GM23338 (cell line): ENCODE measurements at regions not wholly inside any gene's neighbourhood (a gene's known extent, or its start where the extent isn't known, plus 50 kb on each side); places are given as distances from the start of the nearest gene placed in this dataset.

Experiments used
- ATAC-seq: fragments of 200-7000 bp; cut with Tn5 transposase; 3 replicates; pipeline ENCODE4 v1.9.1; 2020
- DNase-seq: peaks from one replicate; pipeline ENCODE4 v3.0.0-alpha.2; 2015; ENCODE audit warnings: low spot score
- H2AFZ ChIP-seq: fragments of 200-600 bp; sonication (generic); 2 replicates; pipeline ENCODE4 v1.8.0; 2016; ENCODE audit warnings: antibody characterized with exemption, mild to moderate bottlenecking, moderate library complexity
- H3F3A ChIP-seq: fragments of 200-600 bp; sonication (generic); replicated peaks from 2 replicates; pipeline ENCODE4 v1.8.0; 2017; ENCODE audit warnings: antibody characterized with exemption, mixed run types, low read depth
- H3K27ac ChIP-seq: fragments of 200-600 bp; sonication (generic); 2 replicates; pipeline ENCODE4 v1.6.1; 2016; ENCODE audit warnings: low read depth
- H3K27me3 ChIP-seq: fragments of 200-600 bp; sonication (generic); 2 replicates; pipeline ENCODE4 v1.8.0; 2016; ENCODE audit warnings: mild to moderate bottlenecking, mixed run types, moderate library complexity; ENCODE audit not compliant: insufficient read depth
- H3K36me3 ChIP-seq: fragments of 200-600 bp; sonication (generic); 2 replicates; pipeline ENCODE4 v1.8.0; 2016; ENCODE audit warnings: mild to moderate bottlenecking; ENCODE audit not compliant: insufficient read depth
- H3K4me1 ChIP-seq: fragments of 200-600 bp; sonication (generic); 2 replicates; pipeline ENCODE4 v1.8.0; 2016; ENCODE audit warnings: mild to moderate bottlenecking, moderate library complexity; ENCODE audit not compliant: insufficient read depth
- H3K4me2 ChIP-seq: fragments of 200-600 bp; sonication (generic); 2 replicates; pipeline ENCODE4 v1.7.1; 2017; ENCODE audit warnings: mixed run types
- H3K4me3 ChIP-seq: fragments of 200-600 bp; sonication (generic); 2 replicates; pipeline ENCODE4 v1.6.1; 2016; ENCODE audit warnings: mixed run types
- H3K79me2 ChIP-seq: fragments of 200-600 bp; sonication (generic); replicated peaks from 2 replicates; pipeline ENCODE4 v1.8.0; 2017; ENCODE audit warnings: mild to moderate bottlenecking; ENCODE audit not compliant: insufficient read depth
- H3K9me2 ChIP-seq: fragments of 200-600 bp; sonication (generic); 2 replicates; pipeline ENCODE4 v1.8.0; 2017; ENCODE audit not compliant: insufficient read depth
- H4K20me1 ChIP-seq: fragments of 200-600 bp; sonication (generic); replicated peaks from 2 replicates; pipeline ENCODE4 v1.8.0; 2017; ENCODE audit warnings: mild to moderate bottlenecking; ENCODE audit not compliant: insufficient read depth
- H3K27ac Mint-ChIP-seq: 2 replicates; pipeline ENCODE4 v1.8.0; 2020; ENCODE audit warnings: inconsistent platforms, mild to moderate bottlenecking, moderate library complexity, mixed read lengths
- H3K27me3 Mint-ChIP-seq: 3 replicates; pipeline ENCODE4 v1.8.0; 2022; ENCODE audit warnings: low read depth, mild to moderate bottlenecking, moderate library complexity, mixed read lengths, inconsistent platforms; ENCODE audit not compliant: insufficient read depth, poor library complexity
- H3K36me3 Mint-ChIP-seq: 3 replicates; pipeline ENCODE4 v1.8.0; 2021; ENCODE audit warnings: low read depth, mild to moderate bottlenecking, inconsistent platforms, moderate library complexity, mixed read lengths
- H3K4me1 Mint-ChIP-seq: 3 replicates; pipeline ENCODE4 v1.8.0; 2020; ENCODE audit warnings: mild to moderate bottlenecking, inconsistent platforms, mixed read lengths
- H3K4me3 Mint-ChIP-seq: 3 replicates; pipeline ENCODE4 v1.8.0; 2021; ENCODE audit warnings: moderate library complexity, mild to moderate bottlenecking, inconsistent platforms, mixed read lengths
- H3K9me3 Mint-ChIP-seq: 3 replicates; pipeline ENCODE4 v1.8.0; 2020; ENCODE audit warnings: moderate library complexity, mild to moderate bottlenecking, inconsistent platforms, mixed read lengths
- CREB1 ChIP-seq: fragments of 250-450 bp; sonication (Bioruptor Pico); IDR thresholded peaks from 2 replicates; pipeline ENCODE4 v1.5.0; 2020; ENCODE audit warnings: low read depth, mild to moderate bottlenecking, moderate library complexity
- CTCF ChIP-seq, 2 experiments: fragments of 200-600 bp in 1 of 2; sonication (generic) in 1 of 2; conservative IDR thresholded peaks; 2 replicates each; pipeline versions ENCODE4 v1.5.1 to v1.6.1; 2016 to 2017; ENCODE audit warnings: antibody characterized with exemption in 2 of 2, low read depth in 2 of 2, mild to moderate bottlenecking in 2 of 2, moderate library complexity in 1 of 2
- ETS1 ChIP-seq: IDR thresholded peaks from 2 replicates; pipeline ENCODE4 v1.6.1; 2016; ENCODE audit warnings: antibody characterized with exemption
- EZH2phosphoT487 ChIP-seq: fragments of 200-600 bp; sonication (generic); IDR thresholded peaks from one replicate; pipeline ENCODE4 v1.8.1; 2018; ENCODE audit warnings: antibody characterized with exemption; ENCODE audit not compliant: unreplicated experiment
- JUNB ChIP-seq: IDR thresholded peaks from one replicate; pipeline ENCODE4 v1.6.1; 2016; ENCODE audit warnings: antibody characterized with exemption; ENCODE audit not compliant: unreplicated experiment
- NANOG ChIP-seq: IDR thresholded peaks from 2 replicates; pipeline ENCODE4 v1.6.1; 2016; ENCODE audit warnings: antibody characterized with exemption, borderline replicate concordance
- POLR2AphosphoS5 ChIP-seq: IDR thresholded peaks from 2 replicates; pipeline ENCODE4 v1.6.1; 2016; ENCODE audit warnings: antibody characterized with exemption, low read depth
- REST ChIP-seq: IDR thresholded peaks from one replicate; pipeline ENCODE4 v1.6.1; 2018; ENCODE audit warnings: antibody characterized with exemption; ENCODE audit not compliant: unreplicated experiment
- STAT1 ChIP-seq: IDR thresholded peaks from one replicate; pipeline ENCODE4 v1.6.1; 2016; ENCODE audit warnings: antibody characterized with exemption; ENCODE audit not compliant: unreplicated experiment
- ZNF114 ChIP-seq: fragments of 250-450 bp; sonication (Bioruptor Pico); IDR thresholded peaks from 2 replicates; pipeline ENCODE4 v1.5.0; 2020; ENCODE audit warnings: mild to moderate bottlenecking, moderate library complexity
- ZNF331 ChIP-seq: fragments of 250-450 bp; sonication (Bioruptor Pico); IDR thresholded peaks from 2 replicates; pipeline ENCODE4 v1.5.0; 2020; ENCODE audit warnings: low read depth, mild to moderate bottlenecking, moderate library complexity

GRCh38 chr5:125401724-125402622 lies 655.5 kb upstream of the ZNF608 start:
- no peak overlapping the region for H2AFZ ChIP-seq
- H3K4me3 Mint-ChIP-seq: no peak overlapping the region
- no peak overlapping the region for H3K4me2 ChIP-seq
- no peak for TF ChIP-seq JUNB
- no peak for TF ChIP-seq CREB1 (CRISPR knock-in tag)
- no peak for TF ChIP-seq ETS1
- no peak for TF ChIP-seq CTCF (conservative IDR thresholded peaks at IDR 0.05; ENCODE audit: low read depth in 2 of 2)
- TF ChIP-seq ZNF331 (CRISPR knock-in tag): no peak
- no peak for TF ChIP-seq EZH2phosphoT487
- TF ChIP-seq REST: no peak
- no peak for TF ChIP-seq STAT1
- no peak for TF ChIP-seq POLR2AphosphoS5
- no peak for TF ChIP-seq NANOG
- TF ChIP-seq ZNF114 (CRISPR knock-in tag): no peak
- H3K27ac ChIP-seq: no peak overlapping the region
- H3K36me3 Mint-ChIP-seq: peaks cover 12% of the 10 kb centered on the region; the same call in 2 of the 3 replicates
- no peaks in the 10 kb centered on the region for H4K20me1 ChIP-seq
- H3K4me3 ChIP-seq: no peak overlapping the region
- no peak overlapping the region for H3K27ac Mint-ChIP-seq
- H3F3A ChIP-seq: no peaks in the 10 kb centered on the region
- peaks cover 6% of the 10 kb centered on the region; the same call in 2 of the 3 replicates for H3K4me1 Mint-ChIP-seq
- H3K4me1 ChIP-seq: 0 out of 2 replicates have a peak, but pooled peaks cover 5% of the 10 kb centered on the region
- peaks cover 4% of the 10 kb centered on the region; the same call in 2 of the 3 replicates for H3K9me3 Mint-ChIP-seq
- no peaks in the 10 kb centered on the region for H3K79me2 ChIP-seq
- no peaks in the 10 kb centered on the region for H3K27me3 Mint-ChIP-seq
- no peaks in the 10 kb centered on the region for H3K27me3 ChIP-seq
- DNase-seq: no peak
- ATAC-seq: no peak
- no peaks in the 10 kb centered on the region for H3K36me3 ChIP-seq
- H3K9me2 ChIP-seq: peaks cover 2% of the 10 kb centered on the region; the same call in 1 of the 2 replicates
